Lung (tissue), 11 donors: ENCODE measurements at regions not wholly inside any gene's neighbourhood (a gene's known extent, or its start where the extent isn't known, plus 50 kb on each side); places are given as distances from the start of the nearest gene placed in this dataset.

Experiments used
- ATAC-seq: fragments of 200-7000 bp; cut with Tn5 transposase; one replicate; pipeline ENCODE4 v1.9.1; 2020; ENCODE audit warnings: moderate number of reproducible peaks; ENCODE audit not compliant: insufficient read depth, low FRiP score
- DNase-seq, 3 donors: peaks; one replicate each; pipeline ENCODE4 v3.0.0-alpha.2; 2013 to 2017
- H3K27ac ChIP-seq, 2 donors: one replicate each; pipeline ENCODE4 v1.5.1; 2013; ENCODE audit warnings: mild to moderate bottlenecking in 2 of 2, moderate library complexity in 2 of 2, control low read depth in 1 of 2, inconsistent platforms in 1 of 2, low read depth in 1 of 2, low read length in 1 of 2
- H3K27me3 ChIP-seq, 3 donors: one replicate each; pipeline ENCODE4 v1.5.1; 2013; ENCODE audit warnings: low read length in 2 of 3; ENCODE audit not compliant: control insufficient read depth in 3 of 3, insufficient read depth in 3 of 3
- H3K36me3 ChIP-seq, 4 donors: one replicate each; pipeline ENCODE4 v1.5.1; 2013; ENCODE audit warnings: low read length in 4 of 4, mild to moderate bottlenecking in 1 of 4, moderate library complexity in 1 of 4; ENCODE audit not compliant: control insufficient read depth in 4 of 4, insufficient read depth in 4 of 4
- H3K4me1 ChIP-seq, 5 donors: one replicate each; pipeline ENCODE4 v1.5.1; 2013; ENCODE audit warnings: low read length in 5 of 5, mild to moderate bottlenecking in 2 of 5, moderate library complexity in 1 of 5; ENCODE audit not compliant: control insufficient read depth in 5 of 5, insufficient read depth in 5 of 5
- H3K4me3 ChIP-seq: one replicate; pipeline ENCODE4 v1.5.1; 2013; ENCODE audit warnings: mild to moderate bottlenecking, control low read depth, moderate library complexity
- H3K9ac ChIP-seq, 2 donors: one replicate each; pipeline ENCODE4 v1.5.1; 2013; ENCODE audit warnings: low read length in 2 of 2, control low read depth in 1 of 2; ENCODE audit not compliant: insufficient read depth in 1 of 2
- H3K9me3 ChIP-seq, 4 donors: one replicate each; pipeline ENCODE4 v1.5.1; 2013; ENCODE audit warnings: low read length in 3 of 4, mild to moderate bottlenecking in 1 of 4, moderate library complexity in 1 of 4; ENCODE audit not compliant: control insufficient read depth in 4 of 4, insufficient read depth in 3 of 4
- CTCF ChIP-seq: IDR thresholded peaks from 2 replicates; pipeline ENCODE4 v1.5.1; 2012; ENCODE audit warnings: mild to moderate bottlenecking; ENCODE audit errors: control extremely low read depth, extremely low read depth
- WGBS, 2 donors: extraction: QIAGEN DNeasy Blood & Tissue Kit; methylation state at CpG; one replicate each; pipeline ENCODE4 v1.1.7; 2013; 5-methylcytosine and 5-hydroxymethylcytosine counted together
- donor health status: control.
- donor health status: control.
- donor health status: Bipolar disorder and iron deficiency.
- donor health status: healthy.
- donor health status: DM: yes; HTN: yes; CAD: no.

GRCh38 chr18:33505297-33505696 is 64.8 kb upstream of the CCDC178 start:
- Histone ChIP-seq H3K4me3 (no peak overlapping the region), H3K27me3 (no peaks in the 10 kb centered on the region), H3K4me1 (no peaks in the 10 kb centered on the region), H3K36me3 (no peaks in the 10 kb centered on the region), H3K9me3 (no peaks in the 10 kb centered on the region), H3K9ac (no peak overlapping the region), H3K27ac (no peak overlapping the region)
- 90 to 98% methylated on average over 2 of the region's 2 CpGs for WGBS, 2 donors
- no peak for TF ChIP-seq CTCF
- DNase-seq (no peak), ATAC-seq (no peak)

GRCh38 chr18:33495278-33495677 is 54.8 kb upstream of the CCDC178 start:
- 78 to 86% methylated on average over 1 of the region's 1 CpG for WGBS, 2 donors

More at GRCh38 chr18:33495278-33495677, 54.8 kb upstream of the CCDC178 start:
- Histone ChIP-seq H3K9ac (no peak overlapping the region), H3K27ac (no peak overlapping the region), H3K36me3 (no peaks in the 10 kb centered on the region), H3K27me3 (no peaks in the 10 kb centered on the region), H3K4me3 (no peak overlapping the region), H3K4me1 (no peaks in the 10 kb centered on the region), H3K9me3 (no peaks in the 10 kb centered on the region)
- DNase-seq = peak; percentile 31 to 69 (median 62)
- no peak for TF ChIP-seq CTCF
- no peak for ATAC-seq
